ENCODE measurements at regions not wholly inside any gene's neighbourhood (a gene's known extent, or its start where the extent isn't known, plus 50 kb on each side); places are given as distances from the start of the nearest gene placed in this dataset.

GRCh38 chr1:222031318-222031717 lies 289.4 kb upstream of the DUSP10 start:
- DNase-seq (ENCODE audit: low read depth) (no peak), FAIRE-seq (no peak)
- Histone ChIP-seq H2AFZ (ENCODE audit: low read depth, low read length) (no peak overlapping the region), H3K36me3 (ENCODE audit: insufficient read depth, low read length) (no peaks in the 10 kb centered on the region), H3K9ac (ENCODE audit: low read length) (no peak overlapping the region), H3K4me2 (ENCODE audit: low read length) (no peak overlapping the region), H3K79me2 (ENCODE audit: insufficient read depth, low read length) (no peaks in the 10 kb centered on the region), H3K9me3 (ENCODE audit: insufficient read depth, low read depth, low read length) (no peaks in the 10 kb centered on the region), H3K4me3 (ENCODE audit: insufficient read depth, low read depth, low read length) (no peak overlapping the region), H3K27ac (ENCODE audit: low read depth, low read length) (no peak overlapping the region), H3K27me3 (ENCODE audit: insufficient read depth, low read length) (no peaks in the 10 kb centered on the region), H4K20me1 (ENCODE audit: insufficient read depth, low read length) (no peaks in the 10 kb centered on the region), H3K4me1 (ENCODE audit: insufficient read depth, low read length) (no peaks in the 10 kb centered on the region)
- Mint-ChIP-seq H3K27ac (ENCODE audit: unreplicated experiment) (no peak overlapping the region), H3K27me3 (ENCODE audit: low read depth, unreplicated experiment) (no peaks in the 10 kb centered on the region), H3K36me3 (ENCODE audit: low read depth, unreplicated experiment) (no peaks in the 10 kb centered on the region), H3K9me3 (ENCODE audit: unreplicated experiment) (no peaks in the 10 kb centered on the region), H3K4me1 (ENCODE audit: low read depth, unreplicated experiment) (peaks cover 3% of the 10 kb centered on the region), H3K4me3 (ENCODE audit: unreplicated experiment) (no peak overlapping the region)
- TF ChIP-seq EZH2 (IDR thresholded peaks at IDR 0.05; ENCODE audit: insufficient read depth, low read length): no peak
- TF ChIP-seq, protein P1, sequence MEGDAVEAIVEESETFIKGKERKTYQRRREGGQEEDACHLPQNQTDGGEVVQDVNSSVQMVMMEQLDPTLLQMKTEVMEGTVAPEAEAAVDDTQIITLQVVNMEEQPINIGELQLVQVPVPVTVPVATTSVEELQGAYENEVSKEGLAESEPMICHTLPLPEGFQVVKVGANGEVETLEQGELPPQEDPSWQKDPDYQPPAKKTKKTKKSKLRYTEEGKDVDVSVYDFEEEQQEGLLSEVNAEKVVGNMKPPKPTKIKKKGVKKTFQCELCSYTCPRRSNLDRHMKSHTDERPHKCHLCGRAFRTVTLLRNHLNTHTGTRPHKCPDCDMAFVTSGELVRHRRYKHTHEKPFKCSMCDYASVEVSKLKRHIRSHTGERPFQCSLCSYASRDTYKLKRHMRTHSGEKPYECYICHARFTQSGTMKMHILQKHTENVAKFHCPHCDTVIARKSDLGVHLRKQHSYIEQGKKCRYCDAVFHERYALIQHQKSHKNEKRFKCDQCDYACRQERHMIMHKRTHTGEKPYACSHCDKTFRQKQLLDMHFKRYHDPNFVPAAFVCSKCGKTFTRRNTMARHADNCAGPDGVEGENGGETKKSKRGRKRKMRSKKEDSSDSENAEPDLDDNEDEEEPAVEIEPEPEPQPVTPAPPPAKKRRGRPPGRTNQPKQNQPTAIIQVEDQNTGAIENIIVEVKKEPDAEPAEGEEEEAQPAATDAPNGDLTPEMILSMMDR (IDR thresholded peaks at IDR 0.05; ENCODE audit: insufficient read depth, low read depth, low read length): no peak

DNA sequence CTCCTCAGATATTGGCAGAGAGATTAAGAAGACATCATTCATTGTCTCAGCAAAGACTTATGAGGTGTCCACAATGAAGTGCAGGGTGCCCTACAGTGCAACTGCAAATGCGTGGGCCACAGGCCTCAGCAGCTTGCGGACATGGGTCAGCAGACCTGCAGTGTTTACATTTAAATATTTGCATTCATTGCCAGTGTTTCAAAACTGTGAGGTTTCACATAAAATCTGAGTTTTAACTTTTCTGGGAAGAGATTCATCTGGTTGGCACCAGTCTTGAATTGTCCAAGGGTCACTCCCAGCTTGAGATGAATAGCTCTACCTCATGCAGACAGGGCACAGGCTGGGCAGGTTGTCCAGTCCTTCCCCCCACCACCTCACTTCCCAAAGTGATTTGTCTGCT lies 286.8 kb upstream of the DUSP10 start:
- TF ChIP-seq EZH2 (IDR thresholded peaks at IDR 0.05; ENCODE audit: insufficient read depth, low read length): no peak
- TF ChIP-seq, protein P1 (IDR thresholded peaks at IDR 0.05; ENCODE audit: insufficient read depth, low read depth, low read length): no peak
- Mint-ChIP-seq H3K4me3 (ENCODE audit: unreplicated experiment) (no peak overlapping the region), H3K27me3 (ENCODE audit: low read depth, unreplicated experiment) (no peaks in the 10 kb centered on the region), H3K27ac (ENCODE audit: unreplicated experiment) (no peak overlapping the region), H3K36me3 (ENCODE audit: low read depth, unreplicated experiment) (no peaks in the 10 kb centered on the region), H3K4me1 (ENCODE audit: low read depth, unreplicated experiment) (no peaks in the 10 kb centered on the region), H3K9me3 (ENCODE audit: unreplicated experiment) (no peaks in the 10 kb centered on the region)
- no peak overlapping the region for H3K9ac ChIP-seq (ENCODE audit: low read length)
- H3K36me3 ChIP-seq (ENCODE audit: insufficient read depth, low read length): no peaks in the 10 kb centered on the region
- H3K27ac ChIP-seq (ENCODE audit: low read depth, low read length): no peak overlapping the region
- H3K27me3 ChIP-seq (ENCODE audit: insufficient read depth, low read length): no peaks in the 10 kb centered on the region
- H3K4me2 ChIP-seq (ENCODE audit: low read length): no peak overlapping the region
- H3K9me3 ChIP-seq (ENCODE audit: insufficient read depth, low read depth, low read length): no peaks in the 10 kb centered on the region
- no peak for DNase-seq (ENCODE audit: low read depth)
- no peak overlapping the region for H2AFZ ChIP-seq (ENCODE audit: low read depth, low read length)
- H3K79me2 ChIP-seq (ENCODE audit: insufficient read depth, low read length): no peaks in the 10 kb centered on the region
- H4K20me1 ChIP-seq (ENCODE audit: insufficient read depth, low read length): no peaks in the 10 kb centered on the region
- H3K4me3 ChIP-seq (ENCODE audit: insufficient read depth, low read depth, low read length): no peak overlapping the region
- peak; percentile 66 for FAIRE-seq
- no peaks in the 10 kb centered on the region for H3K4me1 ChIP-seq (ENCODE audit: insufficient read depth, low read length)

DNA sequence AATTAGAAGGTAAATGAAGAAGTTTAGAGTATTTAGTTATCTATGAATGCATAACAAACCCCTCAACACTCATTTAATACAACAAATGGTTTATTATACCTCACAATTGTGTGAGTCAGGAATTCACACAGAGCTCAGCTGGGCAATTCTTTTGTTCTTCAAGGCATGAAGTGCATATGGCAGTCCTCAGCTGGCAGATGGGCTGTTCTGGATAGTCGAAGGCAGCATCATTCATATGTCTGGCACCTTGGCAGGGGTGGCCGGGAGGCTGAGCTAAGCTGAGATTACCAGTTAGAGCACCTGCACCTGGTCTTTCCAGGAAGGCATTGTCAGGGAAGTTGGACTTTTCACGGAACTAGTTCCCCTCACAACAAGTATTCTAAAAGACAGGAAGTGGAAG lies 286.2 kb upstream of the DUSP10 start:
- no peak overlapping the region for H3K27ac ChIP-seq (ENCODE audit: low read depth, low read length)
- no peak overlapping the region for H3K27ac Mint-ChIP-seq (ENCODE audit: unreplicated experiment)
- H3K4me1 Mint-ChIP-seq (ENCODE audit: low read depth, unreplicated experiment): no peaks in the 10 kb centered on the region
- no peaks in the 10 kb centered on the region for H3K36me3 ChIP-seq (ENCODE audit: insufficient read depth, low read length)
- H3K4me3 ChIP-seq (ENCODE audit: insufficient read depth, low read depth, low read length): no peak overlapping the region
- no peak overlapping the region for H3K4me2 ChIP-seq (ENCODE audit: low read length)
- H3K36me3 Mint-ChIP-seq (ENCODE audit: low read depth, unreplicated experiment): no peaks in the 10 kb centered on the region
- H3K9me3 Mint-ChIP-seq (ENCODE audit: unreplicated experiment): no peaks in the 10 kb centered on the region
- no peaks in the 10 kb centered on the region for H3K4me1 ChIP-seq (ENCODE audit: insufficient read depth, low read length)
- H3K79me2 ChIP-seq (ENCODE audit: insufficient read depth, low read length): no peaks in the 10 kb centered on the region
- no peaks in the 10 kb centered on the region for H3K27me3 Mint-ChIP-seq (ENCODE audit: low read depth, unreplicated experiment)
- no peaks in the 10 kb centered on the region for H3K27me3 ChIP-seq (ENCODE audit: insufficient read depth, low read length)
- no peak for FAIRE-seq
- H2AFZ ChIP-seq (ENCODE audit: low read depth, low read length): no peak overlapping the region
- no peak overlapping the region for H3K4me3 Mint-ChIP-seq (ENCODE audit: unreplicated experiment)
- no peak for DNase-seq (ENCODE audit: low read depth)
- no peaks in the 10 kb centered on the region for H3K9me3 ChIP-seq (ENCODE audit: insufficient read depth, low read depth, low read length)
- TF ChIP-seq EZH2 (IDR thresholded peaks at IDR 0.05; ENCODE audit: insufficient read depth, low read length): no peak
- TF ChIP-seq, protein P1 (IDR thresholded peaks at IDR 0.05; ENCODE audit: insufficient read depth, low read depth, low read length): no peak
- H3K9ac ChIP-seq (ENCODE audit: low read length): no peak overlapping the region
- no peaks in the 10 kb centered on the region for H4K20me1 ChIP-seq (ENCODE audit: insufficient read depth, low read length)
